ENCODE measurements at regions not wholly inside any gene's neighbourhood (a gene's known extent, or its start where the extent isn't known, plus 50 kb on each side); places are given as distances from the start of the nearest gene placed in this dataset.
A peak's percentile ranks its signal among the peaks of the same experiment; 100 is the strongest.

- H3K36me3 ChIP-seq (replicated peaks) = no peaks in the 10 kb centered on the region
- peaks cover 31% of the 10 kb centered on the region for H3K27me3 ChIP-seq (replicated peaks)
- DNase-seq = no peak
- H3K4me3 ChIP-seq (ENCODE audit: low read depth, low read length) = peak overlapping the region; percentile 38
- TF ChIP-seq CTCF (IDR thresholded peaks at IDR 0.05; ENCODE audit: low read depth, low read length, missing control alignments) = no peak
- no peak overlapping the region for H3K27ac ChIP-seq
- in situ Hi-C loops (cut with HindIII; ENCODE audit: low pct_ligation_motif_present, low sequenced_read_pairs) = no loop called here
These were observed 108.1 kb upstream of the STOX2 start for GRCh38 chr4:183797011-183797444.

DNA sequence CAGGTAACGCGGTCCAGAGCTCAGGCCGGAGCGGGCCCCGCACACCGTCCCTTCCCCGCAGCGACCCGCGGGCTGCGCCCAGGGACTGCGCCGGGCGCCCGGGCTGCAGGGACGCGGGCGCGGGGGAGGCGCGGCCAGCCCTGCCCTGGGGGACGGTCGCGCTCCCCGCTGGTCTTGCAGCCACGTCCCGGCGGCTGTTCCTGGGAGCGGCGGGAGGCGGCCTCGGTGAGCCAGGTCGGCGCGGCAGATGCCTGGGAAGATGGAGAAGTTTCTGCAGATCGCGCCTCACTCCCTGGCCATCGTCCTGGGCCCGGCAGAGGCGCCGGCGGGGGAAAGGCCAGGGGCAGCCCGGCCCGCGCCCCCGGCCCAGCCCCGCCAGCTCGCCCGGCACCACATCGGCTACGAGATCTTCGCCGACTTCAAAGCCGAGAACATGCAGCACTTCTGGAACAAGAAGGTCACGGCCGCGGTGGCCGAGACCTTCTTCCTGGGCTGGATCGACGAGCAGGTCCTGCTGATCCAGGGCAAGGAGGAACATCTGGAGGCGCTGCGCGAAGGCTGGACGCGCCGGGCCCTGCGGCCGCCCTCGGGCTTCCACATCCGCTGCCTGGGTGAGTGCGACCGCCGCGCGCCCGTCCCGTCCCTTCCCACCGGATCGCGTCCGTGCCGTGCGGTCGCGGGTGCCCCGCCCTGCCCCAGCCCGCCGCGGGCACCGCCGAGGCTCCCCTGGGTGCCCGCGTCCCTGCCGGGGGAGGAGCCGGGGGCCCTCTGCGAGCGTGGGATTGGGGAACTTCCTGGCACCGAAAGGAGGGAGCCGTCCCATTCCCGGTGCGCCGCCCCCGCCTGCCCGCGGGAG is 107.4 kb upstream of the STOX2 start:
- in situ Hi-C loops (cut with HindIII; ENCODE audit: low pct_ligation_motif_present, low sequenced_read_pairs) = no loop called here
- peaks cover 31% of the 10 kb centered on the region for H3K27me3 ChIP-seq (replicated peaks)
- DNase-seq = no peak
- H3K36me3 ChIP-seq (replicated peaks) = no peaks in the 10 kb centered on the region
- TF ChIP-seq CTCF (IDR thresholded peaks at IDR 0.05; ENCODE audit: low read depth, low read length, missing control alignments) = no peak
- H3K4me3 ChIP-seq (ENCODE audit: low read depth, low read length) = peak overlapping the region; percentile 39
- no peak overlapping the region for H3K27ac ChIP-seq

- no peak for DNase-seq
- in situ Hi-C loops (cut with HindIII; ENCODE audit: low pct_ligation_motif_present, low sequenced_read_pairs) = no loop called here
- no peak for TF ChIP-seq CTCF (IDR thresholded peaks at IDR 0.05; ENCODE audit: low read depth, low read length, missing control alignments)
- H3K27me3 ChIP-seq (replicated peaks) = peaks cover 31% of the 10 kb centered on the region
- no peaks in the 10 kb centered on the region for H3K36me3 ChIP-seq (replicated peaks)
- no peak overlapping the region for H3K27ac ChIP-seq
- peak overlapping the region; percentile 27 for H3K4me3 ChIP-seq (ENCODE audit: low read depth, low read length)
These were observed 106.5 kb upstream of the STOX2 start for GRCh38 chr4:183798301-183799253.

GRCh38 chr4:183801457-183802165 is 103.5 kb upstream of the STOX2 start:
- H3K27me3 ChIP-seq (replicated peaks) = peaks cover 31% of the 10 kb centered on the region
- no peak for DNase-seq
- H3K27ac ChIP-seq = no peak overlapping the region
- TF ChIP-seq CTCF (IDR thresholded peaks at IDR 0.05; ENCODE audit: low read depth, low read length, missing control alignments) = no peak
- H3K4me3 ChIP-seq (ENCODE audit: low read depth, low read length) = no peak overlapping the region
- in situ Hi-C loops (cut with HindIII; ENCODE audit: low pct_ligation_motif_present, low sequenced_read_pairs) = no loop called here
- no peaks in the 10 kb centered on the region for H3K36me3 ChIP-seq (replicated peaks)

- DNase-seq = no peak
- H3K27ac ChIP-seq = no peak overlapping the region
- H3K4me3 ChIP-seq (ENCODE audit: low read depth, low read length) = no peak overlapping the region
- no peak for TF ChIP-seq CTCF (IDR thresholded peaks at IDR 0.05; ENCODE audit: low read depth, low read length, missing control alignments)
- no peaks in the 10 kb centered on the region for H3K36me3 ChIP-seq (replicated peaks)
- no peaks in the 10 kb centered on the region for H3K27me3 ChIP-seq (replicated peaks)
- in situ Hi-C loops (cut with HindIII; ENCODE audit: low pct_ligation_motif_present, low sequenced_read_pairs) = no loop called here
These were observed 98.8 kb upstream of the STOX2 start for GRCh38 chr4:183806341-183806740.

Data from brain microvascular endothelial cell (primary cell).